Panc1 (cell line): ENCODE measurements at regions not wholly inside any gene's neighbourhood (a gene's known extent, or its start where the extent isn't known, plus 50 kb on each side); places are given as distances from the start of the nearest gene placed in this dataset.

ENCODE experiments used
- ATAC-seq: fragments of 200-7000 bp; cut with Tn5 transposase; 2 replicates; pipeline ENCODE4 v1.9.1; 2020; ENCODE audit warnings: mild to moderate bottlenecking, moderate library complexity
- BruUV-seq: library from RNA; stranded (reverse); fragments of 400-500 nt; replicated peaks from 2 replicates; lab custom pipeline; 2021; lab: Mats Ljungman, UMichigan
- CTCF ChIA-PET: fragments of 300-600 bp; sonication (Branson Sonifier 250); formaldehyde crosslinking; loops from one replicate; lab custom pipeline; 2022; ENCODE audit warnings: antibody characterized with exemption; lab: Charles Lee
- POLR2A ChIA-PET: fragments of 300-600 bp; sonication (Branson Sonifier 250); formaldehyde crosslinking; loops from one replicate; lab custom pipeline; 2022; ENCODE audit warnings: antibody characterized with exemption; lab: Charles Lee
- DNase-seq: peaks from one replicate; pipeline ENCODE4 v3.0.0-alpha.2; 2010; ENCODE audit warnings: low read depth, low spot score
- H3K27ac ChIP-seq: 2 replicates; pipeline ENCODE4 v1.5.1; 2011; ENCODE audit warnings: mild to moderate bottlenecking, low read length, inconsistent platforms
- H3K27me3 ChIP-seq: fragments of 200-500 bp; sonication (Bioruptor generic); 2 replicates; pipeline ENCODE4 v1.6.0; 2014; ENCODE audit warnings: low read length, inconsistent platforms; ENCODE audit not compliant: control insufficient read depth, insufficient read depth
- H3K36me3 ChIP-seq: fragments of 200-500 bp; sonication (Bioruptor generic); 2 replicates; pipeline ENCODE4 v1.5.1; 2014; ENCODE audit warnings: inconsistent platforms, mild to moderate bottlenecking, low read length, moderate library complexity; ENCODE audit not compliant: control insufficient read depth, insufficient read depth
- H3K4me1 ChIP-seq: 2 replicates; pipeline ENCODE4 v1.5.1; 2011; ENCODE audit warnings: inconsistent platforms, mild to moderate bottlenecking, low read length, moderate library complexity; ENCODE audit not compliant: control insufficient read depth, insufficient read depth
- H3K4me3 ChIP-seq, 2 experiments: 2 replicates each; pipeline ENCODE4 v1.5.1; 2011 to 2012; ENCODE audit warnings: low read depth in 2 of 2, low read length in 2 of 2, mild to moderate bottlenecking in 2 of 2, inconsistent platforms in 1 of 2, moderate library complexity in 1 of 2
- H3K9me3 ChIP-seq: fragments of 200-500 bp; sonication (Bioruptor generic); 2 replicates; pipeline ENCODE4 v1.5.1; 2014; ENCODE audit warnings: low read depth, mild to moderate bottlenecking, inconsistent platforms, low read length, moderate library complexity; ENCODE audit not compliant: control insufficient read depth, insufficient read depth
- POLR2AphosphoS5 ChIP-seq: IDR thresholded peaks from 2 replicates; pipeline ENCODE4 v1.6.1; 2012; ENCODE audit warnings: mild to moderate bottlenecking, low read depth, low read length, moderate library complexity
- SIN3A ChIP-seq: IDR thresholded peaks from 2 replicates; pipeline ENCODE4 v1.6.1; 2012; ENCODE audit warnings: low read depth, mild to moderate bottlenecking, low read length, moderate library complexity, borderline replicate concordance; ENCODE audit not compliant: insufficient read depth
- TCF7L2 ChIP-seq: IDR thresholded peaks from 2 replicates; pipeline ENCODE4 v1.6.1; 2011; ENCODE audit warnings: mild to moderate bottlenecking, low read depth, low read length, inconsistent platforms
- in situ Hi-C: cut with HindIII; loops from 2 replicates; pipeline ENCODE4 v1.10.0; 2016; ENCODE audit warnings: low sequenced_read_pairs, low pct_unique_long_range_greater_than_20kb
- intact Hi-C: fragments of 100-400 bp; cut with micrococcal nuclease; formaldehyde crosslinking; loops from one replicate; pipeline ENCODE4 v1.10.0; 2022; ENCODE audit not compliant: unreplicated experiment
- TF ChIP-seq, protein P1 (sequence below), 2 experiments: IDR thresholded peaks; 2 replicates each; pipeline ENCODE4 v1.6.1; 2011 to 2012; ENCODE audit warnings: low read depth in 2 of 2, control low read depth in 1 of 2, low read length in 1 of 2, mild to moderate bottlenecking in 1 of 2, moderate library complexity in 1 of 2; ENCODE audit not compliant: insufficient read depth in 1 of 2
- TF ChIP-seq, protein P2 (sequence below): fragments of 450-650 bp; IDR thresholded peaks from 2 replicates; pipeline ENCODE4 v1.5.1; 2017; ENCODE audit warnings: mild to moderate bottlenecking

- no peaks in the 10 kb centered on the region for H3K9me3 ChIP-seq
- TF ChIP-seq, protein P1, sequence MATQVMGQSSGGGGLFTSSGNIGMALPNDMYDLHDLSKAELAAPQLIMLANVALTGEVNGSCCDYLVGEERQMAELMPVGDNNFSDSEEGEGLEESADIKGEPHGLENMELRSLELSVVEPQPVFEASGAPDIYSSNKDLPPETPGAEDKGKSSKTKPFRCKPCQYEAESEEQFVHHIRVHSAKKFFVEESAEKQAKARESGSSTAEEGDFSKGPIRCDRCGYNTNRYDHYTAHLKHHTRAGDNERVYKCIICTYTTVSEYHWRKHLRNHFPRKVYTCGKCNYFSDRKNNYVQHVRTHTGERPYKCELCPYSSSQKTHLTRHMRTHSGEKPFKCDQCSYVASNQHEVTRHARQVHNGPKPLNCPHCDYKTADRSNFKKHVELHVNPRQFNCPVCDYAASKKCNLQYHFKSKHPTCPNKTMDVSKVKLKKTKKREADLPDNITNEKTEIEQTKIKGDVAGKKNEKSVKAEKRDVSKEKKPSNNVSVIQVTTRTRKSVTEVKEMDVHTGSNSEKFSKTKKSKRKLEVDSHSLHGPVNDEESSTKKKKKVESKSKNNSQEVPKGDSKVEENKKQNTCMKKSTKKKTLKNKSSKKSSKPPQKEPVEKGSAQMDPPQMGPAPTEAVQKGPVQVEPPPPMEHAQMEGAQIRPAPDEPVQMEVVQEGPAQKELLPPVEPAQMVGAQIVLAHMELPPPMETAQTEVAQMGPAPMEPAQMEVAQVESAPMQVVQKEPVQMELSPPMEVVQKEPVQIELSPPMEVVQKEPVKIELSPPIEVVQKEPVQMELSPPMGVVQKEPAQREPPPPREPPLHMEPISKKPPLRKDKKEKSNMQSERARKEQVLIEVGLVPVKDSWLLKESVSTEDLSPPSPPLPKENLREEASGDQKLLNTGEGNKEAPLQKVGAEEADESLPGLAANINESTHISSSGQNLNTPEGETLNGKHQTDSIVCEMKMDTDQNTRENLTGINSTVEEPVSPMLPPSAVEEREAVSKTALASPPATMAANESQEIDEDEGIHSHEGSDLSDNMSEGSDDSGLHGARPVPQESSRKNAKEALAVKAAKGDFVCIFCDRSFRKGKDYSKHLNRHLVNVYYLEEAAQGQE (IDR thresholded peaks at IDR 0.05; ENCODE audit: insufficient read depth in 1 of 2, low read depth in 2 of 2, low read length in 1 of 2), result no peak
- TF ChIP-seq SIN3A, result no peak
- TF ChIP-seq TCF7L2, result no peak
- TF ChIP-seq POLR2AphosphoS5, result no peak
- TF ChIP-seq, protein P2, sequence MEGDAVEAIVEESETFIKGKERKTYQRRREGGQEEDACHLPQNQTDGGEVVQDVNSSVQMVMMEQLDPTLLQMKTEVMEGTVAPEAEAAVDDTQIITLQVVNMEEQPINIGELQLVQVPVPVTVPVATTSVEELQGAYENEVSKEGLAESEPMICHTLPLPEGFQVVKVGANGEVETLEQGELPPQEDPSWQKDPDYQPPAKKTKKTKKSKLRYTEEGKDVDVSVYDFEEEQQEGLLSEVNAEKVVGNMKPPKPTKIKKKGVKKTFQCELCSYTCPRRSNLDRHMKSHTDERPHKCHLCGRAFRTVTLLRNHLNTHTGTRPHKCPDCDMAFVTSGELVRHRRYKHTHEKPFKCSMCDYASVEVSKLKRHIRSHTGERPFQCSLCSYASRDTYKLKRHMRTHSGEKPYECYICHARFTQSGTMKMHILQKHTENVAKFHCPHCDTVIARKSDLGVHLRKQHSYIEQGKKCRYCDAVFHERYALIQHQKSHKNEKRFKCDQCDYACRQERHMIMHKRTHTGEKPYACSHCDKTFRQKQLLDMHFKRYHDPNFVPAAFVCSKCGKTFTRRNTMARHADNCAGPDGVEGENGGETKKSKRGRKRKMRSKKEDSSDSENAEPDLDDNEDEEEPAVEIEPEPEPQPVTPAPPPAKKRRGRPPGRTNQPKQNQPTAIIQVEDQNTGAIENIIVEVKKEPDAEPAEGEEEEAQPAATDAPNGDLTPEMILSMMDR, result no peak
- no peaks in the 10 kb centered on the region for H3K4me1 ChIP-seq
- ATAC-seq (no peak), DNase-seq (no peak)
- ChIA-PET CTCF (no interaction called here), POLR2A (no interaction called here)
- H3K4me3 ChIP-seq, result no peak overlapping the region
- intact Hi-C loops, result no loop called here
- in situ Hi-C loops, result no loop called here
- BruUV-seq, result no TSS peak
- no peak overlapping the region for H3K27ac ChIP-seq
- H3K27me3 ChIP-seq, result no peaks in the 10 kb centered on the region
- H3K36me3 ChIP-seq, result no peaks in the 10 kb centered on the region
Measured at GRCh38 chr3:64818196-64818595, 130.4 kb upstream of the ADAMTS9 start.

GRCh38 chr3:64816355-64816754 is 128.6 kb upstream of the ADAMTS9 start:
- intact Hi-C loops, result no loop called here
- ATAC-seq, result no peak
- no peak overlapping the region for H3K27ac ChIP-seq
- no peaks in the 10 kb centered on the region for H3K4me1 ChIP-seq
- in situ Hi-C loops, result no loop called here
- TF ChIP-seq TCF7L2, result no peak
- TF ChIP-seq, protein P2, result no peak
- TF ChIP-seq SIN3A, result no peak
- TF ChIP-seq, protein P1 (IDR thresholded peaks at IDR 0.05; ENCODE audit: insufficient read depth in 1 of 2, low read depth in 2 of 2, low read length in 1 of 2), result no peak
- no peak for TF ChIP-seq POLR2AphosphoS5
- BruUV-seq, result no TSS peak
- H3K36me3 ChIP-seq, result no peaks in the 10 kb centered on the region
- H3K9me3 ChIP-seq, result no peaks in the 10 kb centered on the region
- POLR2A ChIA-PET, result no interaction called here
- H3K4me3 ChIP-seq, result no peak overlapping the region
- no peaks in the 10 kb centered on the region for H3K27me3 ChIP-seq
- DNase-seq, result no peak
- CTCF ChIA-PET, result no interaction called here
